ENCODE measurements at regions not wholly inside any gene's neighbourhood (a gene's known extent, or its start where the extent isn't known, plus 50 kb on each side); places are given as distances from the start of the nearest gene placed in this dataset.

DNA sequence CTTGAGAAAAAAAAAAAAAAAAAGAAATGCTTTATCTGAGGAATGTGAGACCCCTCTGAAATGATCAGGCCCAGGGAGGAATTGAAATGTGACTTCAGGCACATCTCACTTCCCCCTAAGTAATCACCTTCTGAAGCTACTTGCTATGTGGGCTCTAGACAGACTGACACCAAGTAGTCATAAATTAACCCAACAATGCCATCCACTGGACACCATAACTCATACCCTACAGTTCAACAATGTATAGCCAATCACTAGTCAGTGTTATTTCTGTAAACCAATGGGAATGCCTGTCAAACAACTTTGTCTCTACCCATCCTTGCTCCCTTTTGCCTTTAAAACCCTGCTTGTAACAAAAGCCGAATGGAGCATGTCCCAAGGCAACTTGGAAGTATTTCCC is 182.7 kb upstream of the TMPO start:
- DNase-seq (ENCODE audit: low read depth): no peak
- H3K4me3 ChIP-seq (ENCODE audit: low read length): no peak overlapping the region
- TF ChIP-seq, protein P1, sequence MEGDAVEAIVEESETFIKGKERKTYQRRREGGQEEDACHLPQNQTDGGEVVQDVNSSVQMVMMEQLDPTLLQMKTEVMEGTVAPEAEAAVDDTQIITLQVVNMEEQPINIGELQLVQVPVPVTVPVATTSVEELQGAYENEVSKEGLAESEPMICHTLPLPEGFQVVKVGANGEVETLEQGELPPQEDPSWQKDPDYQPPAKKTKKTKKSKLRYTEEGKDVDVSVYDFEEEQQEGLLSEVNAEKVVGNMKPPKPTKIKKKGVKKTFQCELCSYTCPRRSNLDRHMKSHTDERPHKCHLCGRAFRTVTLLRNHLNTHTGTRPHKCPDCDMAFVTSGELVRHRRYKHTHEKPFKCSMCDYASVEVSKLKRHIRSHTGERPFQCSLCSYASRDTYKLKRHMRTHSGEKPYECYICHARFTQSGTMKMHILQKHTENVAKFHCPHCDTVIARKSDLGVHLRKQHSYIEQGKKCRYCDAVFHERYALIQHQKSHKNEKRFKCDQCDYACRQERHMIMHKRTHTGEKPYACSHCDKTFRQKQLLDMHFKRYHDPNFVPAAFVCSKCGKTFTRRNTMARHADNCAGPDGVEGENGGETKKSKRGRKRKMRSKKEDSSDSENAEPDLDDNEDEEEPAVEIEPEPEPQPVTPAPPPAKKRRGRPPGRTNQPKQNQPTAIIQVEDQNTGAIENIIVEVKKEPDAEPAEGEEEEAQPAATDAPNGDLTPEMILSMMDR (conservative IDR thresholded peaks at IDR 0.05; ENCODE audit: low read length): no peak

DNA sequence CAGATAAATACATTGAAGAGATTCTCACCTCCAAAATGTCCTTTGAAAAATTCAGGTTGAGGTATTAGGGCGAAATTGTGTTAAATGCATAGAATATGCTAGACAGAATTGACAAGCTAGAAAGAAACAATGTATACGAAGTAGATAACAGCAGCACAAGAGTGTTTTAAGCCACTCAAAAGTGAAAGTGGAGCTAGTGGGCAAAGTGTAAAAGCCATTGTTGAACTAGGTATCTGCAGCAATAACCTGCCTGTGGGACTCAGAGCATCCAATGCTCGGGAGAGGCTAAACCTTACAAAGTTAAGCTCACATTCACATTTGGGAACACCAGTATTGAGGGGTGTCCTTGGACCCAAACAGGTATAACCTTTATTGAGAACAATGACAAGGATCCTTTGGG is 180.6 kb upstream of the TMPO start:
- TF ChIP-seq, protein P1 (conservative IDR thresholded peaks at IDR 0.05; ENCODE audit: low read length): no peak
- DNase-seq (ENCODE audit: low read depth): no peak
- no peak overlapping the region for H3K4me3 ChIP-seq (ENCODE audit: low read length)

DNA sequence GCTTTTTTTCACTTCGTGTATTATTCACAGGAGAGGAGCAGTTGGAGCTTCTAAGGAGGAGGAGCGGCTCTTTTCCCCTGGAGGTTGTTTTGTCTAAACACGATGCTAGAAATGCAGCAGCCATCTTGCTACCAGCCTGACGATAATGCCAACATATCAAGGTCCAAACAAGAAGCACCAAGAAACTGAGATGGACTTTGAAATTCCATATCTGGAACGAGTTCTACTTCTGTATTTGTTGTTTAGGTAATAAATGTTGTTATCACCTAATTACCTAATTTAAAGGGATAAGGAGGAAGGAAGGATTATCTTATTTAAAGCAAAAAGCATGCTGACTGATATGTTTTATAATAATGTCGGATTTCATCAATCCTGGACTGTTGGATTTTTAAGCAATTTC is 174.4 kb upstream of the TMPO start:
- TF ChIP-seq, protein P1 (conservative IDR thresholded peaks at IDR 0.05; ENCODE audit: low read length): no peak
- H3K4me3 ChIP-seq (ENCODE audit: low read length): no peak overlapping the region
- DNase-seq (ENCODE audit: low read depth): no peak

DNA sequence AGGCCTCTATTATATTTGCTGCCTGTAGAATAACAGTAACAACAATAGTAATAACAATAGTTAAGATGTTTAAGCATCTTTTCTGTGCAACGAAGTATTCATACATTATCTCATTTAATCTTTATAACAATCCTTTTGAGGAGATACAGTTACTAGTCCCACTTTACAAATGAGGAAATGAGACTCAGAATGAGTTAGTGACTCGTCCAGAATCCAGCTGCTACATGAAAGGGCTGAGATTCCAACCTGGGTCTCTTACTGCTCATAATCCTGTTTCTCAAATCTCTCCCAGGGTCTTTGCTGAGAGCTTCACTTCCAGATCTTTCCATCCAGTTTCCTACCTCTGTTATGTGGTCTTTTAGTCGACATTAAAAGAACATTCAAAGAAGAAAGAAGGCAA is 173.7 kb upstream of the TMPO start:
- H3K4me3 ChIP-seq (ENCODE audit: low read length): no peak overlapping the region
- no peak for DNase-seq (ENCODE audit: low read depth)
- TF ChIP-seq, protein P1 (conservative IDR thresholded peaks at IDR 0.05; ENCODE audit: low read length): no peak

DNA sequence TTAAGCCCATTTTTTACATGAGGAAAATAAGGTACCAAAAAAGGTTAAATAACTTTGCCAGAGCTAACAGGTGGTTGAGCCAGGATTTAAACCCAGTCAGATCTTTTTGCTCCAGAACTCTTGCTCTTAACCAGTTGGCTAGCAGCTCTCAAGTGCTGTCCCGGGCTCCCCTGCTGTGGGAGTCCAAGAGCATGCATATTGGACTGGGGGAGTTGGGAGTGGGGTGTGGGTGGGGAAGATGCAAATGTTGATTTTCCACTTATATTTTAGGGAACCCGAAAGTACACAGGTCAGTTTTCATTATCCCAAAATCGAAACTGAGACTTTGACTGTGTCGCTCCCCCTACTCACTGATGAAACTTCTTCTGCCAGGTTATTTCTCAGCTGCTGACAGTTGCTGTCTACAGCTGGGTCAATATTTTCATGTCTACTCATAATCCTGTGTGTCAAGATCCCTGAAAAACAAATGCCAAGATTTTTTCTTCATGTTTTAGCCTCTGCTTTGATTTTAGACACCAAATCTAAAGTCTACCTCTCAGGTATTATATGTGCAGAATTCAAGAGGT is 172.3 kb upstream of the TMPO start:
- no peak for DNase-seq (ENCODE audit: low read depth)
- TF ChIP-seq, protein P1 (conservative IDR thresholded peaks at IDR 0.05; ENCODE audit: low read length): no peak
- no peak overlapping the region for H3K4me3 ChIP-seq (ENCODE audit: low read length)

DNA sequence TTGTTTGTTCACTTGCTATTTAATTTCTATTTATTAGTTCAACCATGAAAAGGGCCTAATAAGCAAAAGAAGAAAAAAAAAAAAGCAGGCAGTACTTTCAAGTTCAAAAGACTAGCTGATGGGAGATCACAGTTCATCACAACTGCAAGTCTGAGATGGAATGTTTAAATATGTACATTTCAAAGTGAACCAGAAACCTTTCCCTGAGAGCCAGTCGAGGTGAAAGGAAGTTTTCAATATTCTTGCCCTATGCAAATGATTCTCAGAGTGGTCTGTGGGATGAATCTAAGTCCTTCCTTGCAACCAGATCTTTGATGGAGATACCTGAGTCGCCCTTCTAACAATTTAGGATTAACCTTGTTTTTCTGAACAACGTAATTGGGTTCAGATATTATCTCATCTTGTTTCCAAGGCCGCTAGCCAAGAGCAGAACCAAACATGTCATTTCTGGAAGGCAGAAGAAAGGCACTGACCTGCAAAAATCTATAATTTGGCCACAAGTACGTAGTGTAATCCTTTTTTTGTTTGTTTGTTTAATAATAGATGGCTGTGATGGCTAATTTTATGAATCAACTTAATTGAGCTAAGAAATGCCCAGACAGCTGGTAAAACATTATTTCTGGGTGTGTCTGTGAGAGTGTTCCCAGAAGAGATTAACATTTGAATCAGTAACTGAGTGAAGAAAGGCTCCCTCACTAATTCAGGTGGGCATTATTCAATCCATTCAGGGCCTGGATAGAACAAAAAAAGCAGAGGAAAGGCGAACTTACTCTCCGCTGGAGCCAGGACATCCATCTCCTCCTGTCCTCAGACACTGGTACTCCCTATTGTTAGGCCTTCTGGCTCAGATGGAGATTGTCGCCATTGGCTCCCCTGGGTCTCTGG is 171.1 kb upstream of the TMPO start:
- TF ChIP-seq, protein P1 (conservative IDR thresholded peaks at IDR 0.05; ENCODE audit: low read length): no peak
- no peak for DNase-seq (ENCODE audit: low read depth)
- H3K4me3 ChIP-seq (ENCODE audit: low read length): no peak overlapping the region

Measured in AG10803 (cell line).